Activated T-helper 17 cell treated with anti-CD3 and anti-CD28 coated beads, Interleukin-2, amount 50 U/mL, for 72 hours (primary cell): ENCODE measurements at regions not wholly inside any gene's neighbourhood (a gene's known extent, or its start where the extent isn't known, plus 50 kb on each side); places are given as distances from the start of the nearest gene placed in this dataset.
"Not testable (repeated sequence)": the region's sequence is repeated elsewhere in the genome, so short reads cannot be mapped to it uniquely, and the experiment has no call there.

ENCODE experiments used
- ATAC-seq: fragments of 150-1000 bp; cut with Tn5 transposase; replicated peaks from 2 replicates; pipeline ENCODE4 v1.10.0; 2021; ENCODE audit warnings: mild to moderate bottlenecking, moderate library complexity
- H3K27ac Mint-ChIP-seq: one replicate; pipeline ENCODE4 v1.8.0; 2022; ENCODE audit warnings: mixed read lengths
- H3K27me3 Mint-ChIP-seq: one replicate; pipeline ENCODE4 v1.8.0; 2022; ENCODE audit warnings: mixed read lengths
- H3K36me3 Mint-ChIP-seq: one replicate; pipeline ENCODE4 v1.8.0; 2022; ENCODE audit warnings: low read depth, mild to moderate bottlenecking, mixed read lengths
- H3K4me1 Mint-ChIP-seq: one replicate; pipeline ENCODE4 v1.8.0; 2022; ENCODE audit warnings: mixed read lengths
- H3K4me3 Mint-ChIP-seq: one replicate; pipeline ENCODE4 v1.8.0; 2022; ENCODE audit warnings: mild to moderate bottlenecking, mixed read lengths
- H3K9me3 Mint-ChIP-seq: one replicate; pipeline ENCODE4 v1.8.0; 2022; ENCODE audit warnings: mixed read lengths

- not testable (repeated sequence) for ATAC-seq, H3K4me3 Mint-ChIP-seq, H3K9me3 Mint-ChIP-seq, H3K27me3 Mint-ChIP-seq, H3K27ac Mint-ChIP-seq, H3K36me3 Mint-ChIP-seq, H3K4me1 Mint-ChIP-seq
Measured at GRCh38 chr2:87364379-87364778, 342.7 kb upstream of the PLGLB1 start.

- H3K4me1 Mint-ChIP-seq, H3K27ac Mint-ChIP-seq, ATAC-seq, H3K4me3 Mint-ChIP-seq, H3K27me3 Mint-ChIP-seq, H3K9me3 Mint-ChIP-seq, H3K36me3 Mint-ChIP-seq: not testable (repeated sequence)
Measured at GRCh38 chr2:87365038-87365437, 343.4 kb upstream of the PLGLB1 start.

GRCh38 chr2:87386063-87386560, 361.8 kb upstream of the PLGLB2 start:
- not testable (repeated sequence) for ATAC-seq

GRCh38 chr2:87395784-87396183, 352.1 kb upstream of the PLGLB2 start:
- not testable (repeated sequence) for H3K4me1 Mint-ChIP-seq, H3K36me3 Mint-ChIP-seq, H3K27me3 Mint-ChIP-seq, ATAC-seq, H3K27ac Mint-ChIP-seq, H3K4me3 Mint-ChIP-seq, H3K9me3 Mint-ChIP-seq

More at GRCh38 chr2:87386063-87386560, 361.8 kb upstream of the PLGLB2 start:
- H3K9me3 Mint-ChIP-seq, H3K36me3 Mint-ChIP-seq, H3K4me1 Mint-ChIP-seq, H3K27ac Mint-ChIP-seq, H3K27me3 Mint-ChIP-seq, H3K4me3 Mint-ChIP-seq: not testable (repeated sequence)

GRCh38 chr2:87396551-87397265, 351.2 kb upstream of the PLGLB2 start:
- H3K4me3 Mint-ChIP-seq, H3K36me3 Mint-ChIP-seq, H3K27me3 Mint-ChIP-seq, H3K9me3 Mint-ChIP-seq, ATAC-seq, H3K27ac Mint-ChIP-seq, H3K4me1 Mint-ChIP-seq: not testable (repeated sequence)

GRCh38 chr2:87397276-87398065, 350.4 kb upstream of the PLGLB2 start:
- ATAC-seq, H3K36me3 Mint-ChIP-seq, H3K4me3 Mint-ChIP-seq, H3K27ac Mint-ChIP-seq, H3K4me1 Mint-ChIP-seq, H3K9me3 Mint-ChIP-seq, H3K27me3 Mint-ChIP-seq: not testable (repeated sequence)

GRCh38 chr2:87398567-87399305, 349.2 kb upstream of the PLGLB2 start:
- not testable (repeated sequence) for H3K36me3 Mint-ChIP-seq, H3K27ac Mint-ChIP-seq, ATAC-seq, H3K4me3 Mint-ChIP-seq, H3K4me1 Mint-ChIP-seq, H3K9me3 Mint-ChIP-seq, H3K27me3 Mint-ChIP-seq

- H3K27me3 Mint-ChIP-seq, result no peaks in the 10 kb centered on the region
- H3K27ac Mint-ChIP-seq, result no peak overlapping the region
- H3K4me3 Mint-ChIP-seq, result no peak overlapping the region
- no peaks in the 10 kb centered on the region for H3K9me3 Mint-ChIP-seq
- no peaks in the 10 kb centered on the region for H3K36me3 Mint-ChIP-seq
- ATAC-seq, result no peak
- H3K4me1 Mint-ChIP-seq, result no peaks in the 10 kb centered on the region
Measured at GRCh38 chr2:87401726-87402345, 346.1 kb upstream of the PLGLB2 start.

GRCh38 chr2:87403893-87404175, 344.1 kb upstream of the PLGLB2 start:
- H3K9me3 Mint-ChIP-seq, result no peaks in the 10 kb centered on the region
- H3K4me3 Mint-ChIP-seq, result no peak overlapping the region
- no peak overlapping the region for H3K27ac Mint-ChIP-seq
- H3K4me1 Mint-ChIP-seq, result no peaks in the 10 kb centered on the region
- H3K36me3 Mint-ChIP-seq, result no peaks in the 10 kb centered on the region
- no peaks in the 10 kb centered on the region for H3K27me3 Mint-ChIP-seq
- no peak for ATAC-seq

- not testable (repeated sequence) for H3K4me3 Mint-ChIP-seq, H3K36me3 Mint-ChIP-seq, H3K27ac Mint-ChIP-seq, H3K27me3 Mint-ChIP-seq, ATAC-seq, H3K4me1 Mint-ChIP-seq, H3K9me3 Mint-ChIP-seq
Measured at GRCh38 chr2:87404411-87405255, 343.3 kb upstream of the PLGLB2 start.

GRCh38 chr2:87405531-87406216, 342.2 kb upstream of the PLGLB2 start:
- H3K9me3 Mint-ChIP-seq, H3K27me3 Mint-ChIP-seq, H3K36me3 Mint-ChIP-seq, H3K27ac Mint-ChIP-seq, H3K4me1 Mint-ChIP-seq, ATAC-seq, H3K4me3 Mint-ChIP-seq: not testable (repeated sequence)

GRCh38 chr2:87406406-87407175, 341.3 kb upstream of the PLGLB2 start:
- H3K27me3 Mint-ChIP-seq, result not testable (repeated sequence)

GRCh38 chr2:87409601-87410000, 338.3 kb upstream of the PLGLB2 start:
- not testable (repeated sequence) for H3K36me3 Mint-ChIP-seq, H3K27me3 Mint-ChIP-seq, ATAC-seq, H3K27ac Mint-ChIP-seq, H3K9me3 Mint-ChIP-seq, H3K4me1 Mint-ChIP-seq, H3K4me3 Mint-ChIP-seq

More at GRCh38 chr2:87406406-87407175, 341.3 kb upstream of the PLGLB2 start:
- H3K4me3 Mint-ChIP-seq, H3K27ac Mint-ChIP-seq, H3K36me3 Mint-ChIP-seq, ATAC-seq, H3K4me1 Mint-ChIP-seq, H3K9me3 Mint-ChIP-seq: not testable (repeated sequence)
